Ovary (tissue), 3 donors: ENCODE measurements at regions not wholly inside any gene's neighbourhood (a gene's known extent, or its start where the extent isn't known, plus 50 kb on each side); places are given as distances from the start of the nearest gene placed in this dataset.

Experiments
- CTCF ChIP-seq, 3 donors: fragments of 450-650 bp in 2 of 3; fragments of 200-600 bp in 1 of 3; IDR thresholded peaks; one replicate each; pipeline versions ENCODE4 v1.5.1 to v1.8.0; 2016 to 2022; ENCODE audit warnings: antibody characterized with exemption in 3 of 3, mild to moderate bottlenecking in 1 of 3
- EP300 ChIP-seq: sonication (generic); formaldehyde crosslinking; IDR thresholded peaks from one replicate; pipeline ENCODE4 v1.6.1; 2017; ENCODE audit warnings: antibody characterized with exemption
- POLR2A ChIP-seq: fragments of 450-650 bp; IDR thresholded peaks from one replicate; pipeline ENCODE4 v1.6.1; 2017; ENCODE audit warnings: antibody characterized with exemption, mild to moderate bottlenecking, moderate library complexity
- donor health status: DM: no; HTN: no; CAD: no.

- no peak for TF ChIP-seq CTCF (IDR thresholded peaks at IDR 0.05)
- no peak for TF ChIP-seq POLR2A
- TF ChIP-seq EP300 = no peak
These were observed 171.1 kb upstream of the SKOR2 start for GRCh38 chr18:47422524-47422923.
